Thyroid gland (tissue), 4 donors: ENCODE measurements at regions not wholly inside any gene's neighbourhood (a gene's known extent, or its start where the extent isn't known, plus 50 kb on each side); places are given as distances from the start of the nearest gene placed in this dataset.

Experiments
- DNase-seq, 2 donors: peaks; one replicate each; pipeline ENCODE4 v3.0.0-alpha.2; 2019
- H3K27ac ChIP-seq, 3 donors: fragments of 200-600 bp; sonication (generic); 1 replicate in 2 of 3; 2 replicates in 1 of 3; pipeline ENCODE4 v1.5.1; 2016 to 2019; ENCODE audit warnings: mild to moderate bottlenecking in 1 of 3, moderate library complexity in 1 of 3
- H3K27me3 ChIP-seq: fragments of 200-600 bp; sonication (generic); one replicate; pipeline ENCODE4 v1.5.1; 2019
- H3K36me3 ChIP-seq, 2 donors: fragments of 200-600 bp; sonication (generic); one replicate each; pipeline ENCODE4 v1.5.1; 2016 to 2019
- H3K4me1 ChIP-seq, 2 donors: fragments of 200-600 bp; sonication (generic); one replicate each; pipeline ENCODE4 v1.5.1; 2017 to 2019
- H3K4me3 ChIP-seq, 3 donors: fragments of 200-600 bp; sonication (generic); replicated peaks in 1 of 3; 1 replicate in 2 of 3; 2 replicates in 1 of 3; pipeline ENCODE4 v1.5.1; 2016; ENCODE audit warnings: mild to moderate bottlenecking in 1 of 3
- H3K9me3 ChIP-seq: fragments of 200-600 bp; sonication (generic); one replicate; pipeline ENCODE4 v1.5.1; 2017
- POLR2A ChIP-seq, 2 donors: fragments of 450-650 bp; IDR thresholded peaks; one replicate each; pipeline ENCODE4 v1.6.1; 2017; ENCODE audit warnings: antibody characterized with exemption in 2 of 2, mild to moderate bottlenecking in 2 of 2, moderate library complexity in 1 of 2
- WGBS, 2 donors: methylation state at CpG; one replicate each; pipeline ENCODE4 v1.1.5; 2017; 5-methylcytosine and 5-hydroxymethylcytosine counted together
- intact Hi-C: fragments of 100-400 bp; cut with DNase I; formaldehyde crosslinking; loops from one replicate; pipeline ENCODE4 v1.15.1; 2023
- TF ChIP-seq, protein P1 (sequence below), 6 experiments: fragments of 200-600 bp in 3 of 6; fragments of 450-650 bp in 3 of 6; sonication (generic) in 3 of 6; IDR thresholded peaks; one replicate each; pipeline ENCODE4 v1.5.1; 2016 to 2019; ENCODE audit warnings: antibody characterized with exemption in 6 of 6, mild to moderate bottlenecking in 2 of 6, inconsistent platforms in 1 of 6, moderate library complexity in 1 of 6

DNA sequence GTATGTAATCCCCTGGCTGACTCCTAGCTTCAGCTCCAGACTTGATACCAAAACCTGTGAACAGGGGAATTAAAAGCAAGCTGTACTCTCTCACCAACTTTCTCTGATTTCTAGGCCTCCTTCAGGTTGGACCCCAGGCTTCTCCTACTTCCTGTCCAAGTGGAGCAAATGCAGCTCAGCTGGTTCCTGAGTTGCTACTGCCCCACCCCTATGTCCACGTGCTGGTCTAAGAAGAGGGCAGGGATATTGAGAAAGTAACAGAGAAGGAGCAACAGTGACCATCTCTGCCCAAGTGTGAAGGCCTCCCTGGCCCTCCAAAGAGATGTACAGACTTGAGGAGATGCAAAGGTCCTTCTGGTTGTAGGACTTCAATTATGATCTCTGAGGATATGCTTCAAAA lies 188.3 kb upstream of the MCHR2 start:
- H3K36me3 ChIP-seq = no peaks in the 10 kb centered on the region
- DNase-seq = no peak
- intact Hi-C loops = no loop called here
- 32% methylated on average over 1 of the region's 1 CpG for WGBS, 2 donors
- no peak overlapping the region for H3K4me3 ChIP-seq
- no peaks in the 10 kb centered on the region for H3K27me3 ChIP-seq
- no peak overlapping the region for H3K27ac ChIP-seq
- H3K4me1 ChIP-seq = no peaks in the 10 kb centered on the region
- TF ChIP-seq, protein P1, sequence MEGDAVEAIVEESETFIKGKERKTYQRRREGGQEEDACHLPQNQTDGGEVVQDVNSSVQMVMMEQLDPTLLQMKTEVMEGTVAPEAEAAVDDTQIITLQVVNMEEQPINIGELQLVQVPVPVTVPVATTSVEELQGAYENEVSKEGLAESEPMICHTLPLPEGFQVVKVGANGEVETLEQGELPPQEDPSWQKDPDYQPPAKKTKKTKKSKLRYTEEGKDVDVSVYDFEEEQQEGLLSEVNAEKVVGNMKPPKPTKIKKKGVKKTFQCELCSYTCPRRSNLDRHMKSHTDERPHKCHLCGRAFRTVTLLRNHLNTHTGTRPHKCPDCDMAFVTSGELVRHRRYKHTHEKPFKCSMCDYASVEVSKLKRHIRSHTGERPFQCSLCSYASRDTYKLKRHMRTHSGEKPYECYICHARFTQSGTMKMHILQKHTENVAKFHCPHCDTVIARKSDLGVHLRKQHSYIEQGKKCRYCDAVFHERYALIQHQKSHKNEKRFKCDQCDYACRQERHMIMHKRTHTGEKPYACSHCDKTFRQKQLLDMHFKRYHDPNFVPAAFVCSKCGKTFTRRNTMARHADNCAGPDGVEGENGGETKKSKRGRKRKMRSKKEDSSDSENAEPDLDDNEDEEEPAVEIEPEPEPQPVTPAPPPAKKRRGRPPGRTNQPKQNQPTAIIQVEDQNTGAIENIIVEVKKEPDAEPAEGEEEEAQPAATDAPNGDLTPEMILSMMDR (IDR thresholded peaks at IDR 0.05) = no peak
- no peak for TF ChIP-seq POLR2A (IDR thresholded peaks at IDR 0.05)
- no peaks in the 10 kb centered on the region for H3K9me3 ChIP-seq

DNA sequence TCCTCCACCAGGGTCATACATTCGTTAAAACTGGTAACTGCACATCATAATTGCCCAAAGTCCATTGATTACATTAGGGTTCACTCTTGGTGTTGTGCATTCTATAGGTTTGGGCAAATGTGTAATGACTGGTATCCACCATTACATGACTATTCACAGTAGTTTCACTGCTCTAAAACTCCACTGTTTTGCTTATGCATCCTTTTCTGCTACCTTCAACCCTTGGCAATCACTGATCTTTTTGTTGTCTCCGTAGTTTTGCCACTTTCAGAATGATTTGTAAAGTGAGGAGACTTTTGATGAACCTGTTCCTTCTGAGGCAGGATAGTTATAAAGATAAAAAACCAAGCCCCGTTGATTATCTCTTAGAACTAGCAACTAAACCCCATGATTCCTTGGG lies 187.3 kb upstream of the MCHR2 start:
- Histone ChIP-seq H3K4me1 (peaks cover 2 to 4% of the 10 kb centered on the region in 2 donors), H3K4me3 (no peak overlapping the region), H3K36me3 (no peaks in the 10 kb centered on the region), H3K27me3 (no peaks in the 10 kb centered on the region), H3K9me3 (no peaks in the 10 kb centered on the region), H3K27ac (no peak overlapping the region)
- WGBS, 2 donors = 85 to 86% methylated on average over 3 of the region's 3 CpGs
- intact Hi-C loops = no loop called here
- TF ChIP-seq, protein P1 (IDR thresholded peaks at IDR 0.05) = no peak
- no peak for TF ChIP-seq POLR2A (IDR thresholded peaks at IDR 0.05)
- DNase-seq = no peak

DNA sequence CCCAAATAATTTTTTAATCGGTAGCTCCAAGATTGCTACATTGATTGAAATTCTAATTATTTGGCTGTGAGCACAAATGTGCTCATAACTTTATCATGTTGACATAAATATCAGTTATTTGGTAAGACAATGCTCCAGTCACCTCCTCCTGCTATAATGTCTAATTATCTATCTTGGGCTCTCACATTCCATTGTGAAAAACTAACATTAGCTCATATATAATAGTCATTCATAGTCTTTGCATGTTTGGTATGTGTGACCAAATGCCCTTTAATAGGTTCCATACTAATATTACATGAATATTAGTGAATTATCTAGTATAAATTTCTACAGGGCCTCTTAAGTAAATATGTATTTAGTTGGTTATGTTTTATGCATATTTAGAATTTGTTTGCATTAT lies 185.6 kb upstream of the MCHR2 start:
- intact Hi-C loops = no loop called here
- TF ChIP-seq, protein P1 (IDR thresholded peaks at IDR 0.05) = no peak
- no peak for TF ChIP-seq POLR2A (IDR thresholded peaks at IDR 0.05)
- no peak for DNase-seq
- no peaks in the 10 kb centered on the region for H3K27me3 ChIP-seq
- 98 to 100% methylated on average over 1 of the region's 1 CpG for WGBS, 2 donors
- H3K4me1 ChIP-seq = peaks cover 11% of the 10 kb centered on the region in 2 donors
- no peaks in the 10 kb centered on the region for H3K9me3 ChIP-seq
- no peaks in the 10 kb centered on the region for H3K36me3 ChIP-seq
- H3K4me3 ChIP-seq = no peak overlapping the region
- H3K27ac ChIP-seq = no peak overlapping the region

DNA sequence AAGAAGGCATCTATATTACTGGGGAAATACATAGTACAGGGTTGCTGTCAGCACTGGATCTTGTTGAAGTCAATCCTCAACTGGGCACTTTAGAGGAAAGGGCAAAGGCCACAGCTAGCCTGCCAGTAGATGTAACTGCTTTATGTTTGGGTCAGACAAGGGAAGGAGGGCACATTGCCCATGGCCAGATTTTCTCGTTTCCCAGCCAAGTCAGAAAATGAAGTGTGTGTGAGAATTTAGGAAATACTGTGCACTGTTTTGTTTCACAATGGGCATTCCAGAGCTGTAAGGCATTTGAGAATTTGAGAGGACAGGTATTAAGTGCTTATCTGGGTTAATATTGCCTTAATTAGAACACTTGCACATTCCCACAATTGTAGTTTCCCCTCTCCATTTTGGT lies 183.9 kb upstream of the MCHR2 start:
- H3K27me3 ChIP-seq = no peaks in the 10 kb centered on the region
- 38 to 47% methylated on average over 1 of the region's 1 CpG for WGBS, 2 donors
- peaks cover 11% of the 10 kb centered on the region in 2 donors for H3K4me1 ChIP-seq
- DNase-seq = no peak
- intact Hi-C loops = no loop called here
- TF ChIP-seq, protein P1 (IDR thresholded peaks at IDR 0.05) = no peak
- TF ChIP-seq POLR2A (IDR thresholded peaks at IDR 0.05) = no peak
- no peaks in the 10 kb centered on the region for H3K9me3 ChIP-seq
- H3K27ac ChIP-seq = no peak overlapping the region
- no peaks in the 10 kb centered on the region for H3K36me3 ChIP-seq
- no peak overlapping the region for H3K4me3 ChIP-seq

DNA sequence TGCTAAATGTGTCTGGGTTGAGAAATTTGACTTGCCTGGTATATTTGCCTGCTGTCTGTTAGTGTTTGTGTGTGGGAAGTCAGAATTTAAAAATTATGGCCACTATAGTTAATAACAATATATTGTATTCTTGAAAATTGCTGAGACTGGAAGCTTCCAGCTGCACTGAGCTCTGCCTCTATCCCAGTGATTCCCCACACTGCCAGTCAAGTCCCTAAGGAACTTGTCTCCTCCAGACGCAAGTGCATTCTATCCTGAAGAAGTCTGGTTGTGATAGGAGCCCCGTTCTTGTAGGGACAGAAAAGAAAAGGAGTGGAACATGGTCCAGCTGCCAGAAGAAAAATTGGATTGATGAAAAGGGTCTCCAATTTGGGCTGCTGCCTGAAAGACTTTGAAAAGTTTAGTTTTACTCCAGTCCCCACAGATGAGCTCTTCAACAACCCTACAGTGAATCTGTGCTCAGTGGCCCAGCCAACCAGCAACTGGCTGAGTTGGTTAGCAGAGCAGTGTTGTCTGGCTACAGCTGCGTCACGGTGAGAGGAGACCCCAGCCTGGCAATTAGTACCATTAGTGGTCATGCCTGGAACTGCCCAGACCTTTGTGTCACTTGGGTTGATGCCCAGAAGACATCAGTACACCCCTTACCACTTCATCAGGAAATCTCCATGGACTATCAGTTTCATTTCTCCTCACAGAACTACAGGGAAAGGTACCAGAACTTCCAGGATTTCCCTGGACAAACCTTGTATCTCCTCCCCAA lies 183.1 kb upstream of the MCHR2 start:
- intact Hi-C loops = no loop called here
- WGBS, 2 donors = 66% methylated on average over 4 of the region's 4 CpGs

More for the DNA sequence above, 183.1 kb upstream of the MCHR2 start:
- H3K9me3 ChIP-seq = no peaks in the 10 kb centered on the region
- no peaks in the 10 kb centered on the region for H3K36me3 ChIP-seq
- TF ChIP-seq, protein P1 (IDR thresholded peaks at IDR 0.05) = no peak
- no peak for TF ChIP-seq POLR2A (IDR thresholded peaks at IDR 0.05)
- H3K4me3 ChIP-seq = no peak overlapping the region
- peaks cover 11% of the 10 kb centered on the region in 2 donors for H3K4me1 ChIP-seq
- no peak for DNase-seq
- no peak overlapping the region for H3K27ac ChIP-seq
- no peaks in the 10 kb centered on the region for H3K27me3 ChIP-seq
